CD4-positive, alpha-beta T cell (primary cell): ENCODE measurements at regions not wholly inside any gene's neighbourhood (a gene's known extent, or its start where the extent isn't known, plus 50 kb on each side); places are given as distances from the start of the nearest gene placed in this dataset.
A peak's percentile ranks its signal among the peaks of the same experiment; 100 is the strongest.
"Not testable (repeated sequence)": the region's sequence is repeated elsewhere in the genome, so short reads cannot be mapped to it uniquely, and the experiment has no call there.

ENCODE experiments used
- ATAC-seq: fragments of 200-7000 bp; cut with Tn5 transposase; one replicate; pipeline ENCODE4 v1.10.0; 2022; ENCODE audit warnings: mild to moderate bottlenecking; ENCODE audit not compliant: poor library complexity
- CTCF ChIA-PET: fragments of 350-600 bp; sonication (Branson Sonifier 250); formaldehyde crosslinking; loops from one replicate; lab custom pipeline; 2021; ENCODE audit warnings: antibody characterized with exemption, inconsistent platforms; lab: Charles Lee
- POLR2A ChIA-PET: fragments of 350-600 bp; sonication (Branson Sonifier 250); formaldehyde crosslinking; loops from one replicate; lab custom pipeline; 2021; ENCODE audit warnings: antibody characterized with exemption, inconsistent platforms; lab: Charles Lee
- DNase-seq, 14 experiments: peaks; one replicate each; pipeline ENCODE4 v3.0.0-alpha.2; 2013 to 2020; ENCODE audit warnings: mixed read lengths in 2 of 14
- H3K27ac ChIP-seq, 2 donors: one replicate each; pipeline versions ENCODE4 v1.5.1 to v1.7.0; 2013; ENCODE audit warnings: low read length in 2 of 2, low read depth in 1 of 2, mild to moderate bottlenecking in 1 of 2
- H3K27me3 ChIP-seq, 2 experiments: 1 replicate in 1 of 2; 2 replicates in 1 of 2; pipeline versions ENCODE4 v1.6.1 to v1.7.0; 2013; ENCODE audit warnings: low read length in 2 of 2, control low read depth in 1 of 2, mild to moderate bottlenecking in 1 of 2, moderate library complexity in 1 of 2; ENCODE audit not compliant: insufficient read depth in 2 of 2, control insufficient read depth in 1 of 2
- H3K36me3 ChIP-seq: one replicate; pipeline ENCODE4 v1.6.1; 2013; ENCODE audit warnings: low read length, control low read depth; ENCODE audit not compliant: insufficient read depth
- H3K4me1 ChIP-seq: one replicate; pipeline ENCODE4 v1.6.1; 2013; ENCODE audit warnings: low read length, control low read depth; ENCODE audit not compliant: insufficient read depth
- H3K4me3 ChIP-seq: one replicate; pipeline ENCODE4 v1.5.1; 2013; ENCODE audit warnings: mild to moderate bottlenecking, low read length, moderate library complexity
- H3K9me3 ChIP-seq, 2 experiments: 1 replicate in 1 of 2; 2 replicates in 1 of 2; pipeline versions ENCODE4 v1.6.1 to v1.7.0; 2013; ENCODE audit warnings: low read length in 2 of 2, mild to moderate bottlenecking in 2 of 2, control low read depth in 1 of 2, moderate library complexity in 1 of 2; ENCODE audit not compliant: control insufficient read depth in 1 of 2, insufficient read depth in 1 of 2
- H3K27ac Mint-ChIP-seq: one replicate; pipeline ENCODE4 v1.8.0; 2020; ENCODE audit warnings: mixed read lengths
- H3K27me3 Mint-ChIP-seq: one replicate; pipeline ENCODE4 v1.8.0; 2021; ENCODE audit warnings: mixed read lengths
- H3K36me3 Mint-ChIP-seq: one replicate; pipeline ENCODE4 v1.8.0; 2021; ENCODE audit warnings: low read depth, mixed read lengths
- H3K4me1 Mint-ChIP-seq: one replicate; pipeline ENCODE4 v1.8.0; 2021; ENCODE audit warnings: low read depth, mixed read lengths
- H3K4me3 Mint-ChIP-seq: one replicate; pipeline ENCODE4 v1.8.0; 2020; ENCODE audit warnings: mild to moderate bottlenecking, mixed read lengths
- H3K9me3 Mint-ChIP-seq: one replicate; pipeline ENCODE4 v1.8.0; 2020; ENCODE audit warnings: mixed read lengths
- intact Hi-C, 2 experiments: fragments of 100-400 bp; cut with DNase I in 1 of 2; cut with micrococcal nuclease in 1 of 2; formaldehyde crosslinking; loops; one replicate each; pipeline versions ENCODE4 v1.15.1 to v1.9.0; 2023 to 2025; cut with DNase I, micrococcal nuclease

GRCh38 chr9:64920147-64920546, 364.9 kb downstream of the FOXD4L5 start:
- CTCF ChIA-PET, H3K9me3 Mint-ChIP-seq, ATAC-seq, H3K4me3 Mint-ChIP-seq, H3K9me3 ChIP-seq, H3K27ac ChIP-seq, H3K36me3 Mint-ChIP-seq, H3K27me3 ChIP-seq, H3K36me3 ChIP-seq, H3K4me1 Mint-ChIP-seq, POLR2A ChIA-PET, H3K27me3 Mint-ChIP-seq, H3K27ac Mint-ChIP-seq, intact Hi-C loops, DNase-seq, H3K4me3 ChIP-seq, H3K4me1 ChIP-seq: not testable (repeated sequence)

GRCh38 chr9:64888643-64889042, 396.4 kb downstream of the FOXD4L5 start:
- H3K9me3 Mint-ChIP-seq, CTCF ChIA-PET, H3K27ac Mint-ChIP-seq, H3K27ac ChIP-seq, H3K4me1 Mint-ChIP-seq, ATAC-seq, H3K36me3 Mint-ChIP-seq, H3K9me3 ChIP-seq, DNase-seq, POLR2A ChIA-PET, H3K27me3 ChIP-seq, H3K36me3 ChIP-seq, H3K4me3 ChIP-seq, H3K4me3 Mint-ChIP-seq, H3K27me3 Mint-ChIP-seq, H3K4me1 ChIP-seq, intact Hi-C loops: not testable (repeated sequence)

- H3K27ac ChIP-seq, H3K9me3 ChIP-seq, H3K9me3 Mint-ChIP-seq, H3K36me3 ChIP-seq, POLR2A ChIA-PET, H3K4me1 ChIP-seq, H3K4me3 ChIP-seq, H3K27me3 ChIP-seq, intact Hi-C loops, H3K27me3 Mint-ChIP-seq, H3K36me3 Mint-ChIP-seq, H3K4me1 Mint-ChIP-seq, CTCF ChIA-PET, ATAC-seq, H3K4me3 Mint-ChIP-seq, H3K27ac Mint-ChIP-seq: not testable (repeated sequence)
- DNase-seq: peak in 3 of 14 experiments; percentile 0 to 8 (median 4)
Observed at GRCh38 chr9:64870594-64870993, 414.4 kb downstream of the FOXD4L5 start.
